OCI-LY3 (cell line): ENCODE measurements at regions not wholly inside any gene's neighbourhood (a gene's known extent, or its start where the extent isn't known, plus 50 kb on each side); places are given as distances from the start of the nearest gene placed in this dataset.

Experiments
- CTCF ChIP-seq: fragments of 200-600, 300-600 bp; sonication (generic); IDR thresholded peaks from 2 replicates; pipeline ENCODE4 v1.5.1; 2014; ENCODE audit warnings: antibody characterized with exemption, low read length, low read depth
- EZH2phosphoT487 ChIP-seq: fragments of 200-600 bp; shearing (Covaris generic); IDR thresholded peaks from 2 replicates; pipeline ENCODE4 v1.6.1; 2018; ENCODE audit warnings: antibody characterized with exemption, mixed run types, low read depth

GRCh38 chr2:144042751-144043150, 477.2 kb downstream of the ZEB2 start:
- TF ChIP-seq CTCF (no peak), EZH2phosphoT487 (no peak)
